ENCODE measurements at regions not wholly inside any gene's neighbourhood (a gene's known extent, or its start where the extent isn't known, plus 50 kb on each side); places are given as distances from the start of the nearest gene placed in this dataset.

- 74% methylated on average over 2 of the region's 2 CpGs; no CpG with 5 or more reads in 1 of the 2 experiments for WGBS, 2 experiments (ENCODE audit: extremely low coverage in 1 of 2, insufficient coverage in 1 of 2, insufficient read length in 1 of 2, insufficient replicate concordance in 2 of 2, low coverage in 1 of 2, low lambda C conversion rate in 2 of 2, missing lambda C conversion rate in 1 of 2)
- Histone ChIP-seq H3K4ac (replicated peaks; ENCODE audit: insufficient read length, low read depth, low read length) (no peak overlapping the region), H2AFZ (ENCODE audit: low read length) (no peak overlapping the region), H3K4me3 (ENCODE audit: extremely low read depth in 1 of 4, insufficient read depth in 2 of 4, low read depth in 3 of 4, low read length in 4 of 4) (no peak overlapping the region), H4K8ac (ENCODE audit: extremely low read depth, insufficient read depth, low read length) (no peak overlapping the region), H3K4me2 (ENCODE audit: insufficient read depth in 1 of 2, low read depth in 2 of 2, low read length in 2 of 2) (no peak overlapping the region), H4K91ac (replicated peaks; ENCODE audit: insufficient read length, low read length) (no peak overlapping the region), H3K18ac (ENCODE audit: extremely low read depth, low read length) (no peak overlapping the region), H3K14ac (ENCODE audit: insufficient read length) (no peak overlapping the region), H3K27ac (ENCODE audit: low read depth, low read length) (no peak overlapping the region), H2AK5ac (ENCODE audit: low read depth, low read length) (no peak overlapping the region), H2BK20ac (ENCODE audit: low read length) (no peak overlapping the region), H2BK5ac (ENCODE audit: low read depth, low read length) (no peak overlapping the region), H3K23me2 (ENCODE audit: low read depth, low read length) (no peaks in the 10 kb centered on the region), H3K9ac (replicated peaks in 1 of 4; ENCODE audit: extremely low read depth in 1 of 4, low read depth in 3 of 4, low read length in 3 of 4) (no peak overlapping the region), H2BK12ac (ENCODE audit: low read depth, low read length) (no peak overlapping the region), H3K23ac (ENCODE audit: insufficient read length) (no peak overlapping the region), H3K4me1 (replicated peaks in 1 of 4; ENCODE audit: control insufficient read depth in 3 of 4, insufficient read depth in 4 of 4, low read length in 3 of 4) (no peaks in the 10 kb centered on the region), H3K79me1 (ENCODE audit: low read depth, low read length) (no peaks in the 10 kb centered on the region), H3K27me3 (replicated peaks in 1 of 4; ENCODE audit: control insufficient read depth in 3 of 4, extremely low read depth in 1 of 4, insufficient read depth in 3 of 4, low read length in 3 of 4) (no peaks in the 10 kb centered on the region), H2BK15ac (ENCODE audit: low read length) (no peak overlapping the region), H3K56ac (replicated peaks; ENCODE audit: insufficient read length, low read depth, low read length) (no peak overlapping the region), H3K9me3 (ENCODE audit: insufficient read depth in 2 of 2, low read depth in 1 of 2, low read length in 1 of 2) (no peaks in the 10 kb centered on the region), H4K5ac (ENCODE audit: insufficient read length, low read depth, low read length) (no peak overlapping the region), H3K79me2 (ENCODE audit: control insufficient read depth in 1 of 2, insufficient read depth in 2 of 2, low read length in 2 of 2) (no peaks in the 10 kb centered on the region), H4K20me1 (replicated peaks in 1 of 2; ENCODE audit: control insufficient read depth in 1 of 2, insufficient read depth in 2 of 2, low read length in 2 of 2) (no peaks in the 10 kb centered on the region), H3K36me3 (ENCODE audit: control insufficient read depth in 2 of 4, insufficient read depth in 4 of 4, low read length in 3 of 4) (no peaks in the 10 kb centered on the region), H2BK120ac (replicated peaks; ENCODE audit: low read depth, low read length) (no peak overlapping the region)
- FAIRE-seq (no peak), DNase-seq (ENCODE audit: low read depth in 1 of 2, low spot score in 2 of 2) (no peak)
- CTCF ChIA-PET (ENCODE audit: partially characterized antibody), result no interaction called here
- no peak for TF ChIP-seq ZNF274 (IDR thresholded peaks at IDR 0.05; ENCODE audit: borderline replicate concordance, extremely low read depth, low read length)
- TF ChIP-seq SP2 (IDR thresholded peaks at IDR 0.05; ENCODE audit: low read length), result no peak
- TF ChIP-seq CBX5 (IDR thresholded peaks at IDR 0.05; ENCODE audit: low read depth, low read length), result no peak
- TF ChIP-seq KDM5A (IDR thresholded peaks at IDR 0.05; ENCODE audit: low read length), result no peak
- no peak for TF ChIP-seq POLR2A (IDR thresholded peaks at IDR 0.05; ENCODE audit: control extremely low read depth in 1 of 2, low read depth in 2 of 2, low read length in 2 of 2)
- POLR2A ChIA-PET (ENCODE audit: partially characterized antibody), result no interaction called here
Observed at GRCh38 chr9:26234865-26235264, 556.6 kb upstream of the TUSC1 start.
